GM12892 (cell line): ENCODE measurements at regions not wholly inside any gene's neighbourhood (a gene's known extent, or its start where the extent isn't known, plus 50 kb on each side); places are given as distances from the start of the nearest gene placed in this dataset.

Source experiments
- POLR2A ChIP-seq: IDR thresholded peaks from 2 replicates; pipeline ENCODE4 v1.6.1; 2011; ENCODE audit warnings: low read depth, low read length, control low read depth
- POLR2AphosphoS5 ChIP-seq: IDR thresholded peaks from 2 replicates; pipeline ENCODE4 v1.6.1; 2011; ENCODE audit warnings: low read depth, low read length, control low read depth
- TAF1 ChIP-seq: IDR thresholded peaks from 2 replicates; pipeline ENCODE4 v1.6.1; 2011; ENCODE audit warnings: low read depth, mild to moderate bottlenecking, control low read depth, low read length, borderline replicate concordance

DNA sequence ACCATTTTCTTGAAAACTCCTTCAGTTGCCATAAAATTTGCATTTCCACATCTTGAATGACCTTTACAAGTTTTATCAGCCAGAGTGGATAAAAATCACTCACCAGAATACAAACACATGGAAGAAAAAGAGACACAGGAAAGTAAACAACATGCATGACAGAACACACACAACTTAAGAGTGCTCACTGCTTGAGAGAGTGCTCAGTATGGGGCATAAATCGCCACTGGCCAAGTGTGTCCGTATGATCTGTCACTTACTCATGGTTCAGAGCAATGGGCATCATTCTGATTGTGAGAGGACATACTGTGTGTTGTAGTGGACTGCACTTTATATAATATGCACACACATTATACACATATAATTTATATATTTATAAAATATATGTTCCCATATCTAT is 155.6 kb upstream of the NTRK2 start:
- no peak for TF ChIP-seq POLR2AphosphoS5
- TF ChIP-seq POLR2A: no peak
- TF ChIP-seq TAF1: no peak
